ENCODE measurements at regions not wholly inside any gene's neighbourhood (a gene's known extent, or its start where the extent isn't known, plus 50 kb on each side); places are given as distances from the start of the nearest gene placed in this dataset.

DNA sequence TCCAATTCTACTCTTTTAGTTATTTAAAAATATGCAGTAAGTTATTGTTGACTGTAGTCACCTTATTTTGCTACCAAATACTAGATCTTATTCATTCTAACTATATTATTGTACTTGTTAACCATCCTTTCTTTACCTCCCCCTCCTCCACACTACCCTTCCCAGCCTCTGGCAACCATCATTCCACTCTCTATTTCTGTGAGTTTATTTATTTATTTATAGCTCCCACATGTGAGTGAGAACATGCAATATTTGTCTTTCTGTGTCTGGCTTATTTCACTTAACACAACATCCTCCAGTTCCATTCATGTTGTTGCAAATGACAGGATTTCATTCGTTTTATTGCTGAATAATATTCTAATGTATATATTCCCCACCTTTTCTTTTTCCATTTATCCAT is 115.8 kb downstream of the TSEN15 start:
- TF ChIP-seq CTCF (IDR thresholded peaks at IDR 0.05) = no peak
- no peak for DNase-seq
- no peak for ATAC-seq
- Mint-ChIP-seq H3K9me3 (no peaks in the 10 kb centered on the region), H3K4me1 (peaks cover 0 to 11% of the 10 kb centered on the region in 2 donors), H3K36me3 (no peaks in the 10 kb centered on the region), H3K27ac (no peak overlapping the region), H3K27me3 (ENCODE audit: low read depth in 2 of 2) (peaks cover 0 to 15% of the 10 kb centered on the region in 2 donors), H3K4me3 (no peak overlapping the region)
- Histone ChIP-seq H3K4me3 (ENCODE audit: low read length) (no peak overlapping the region), H3K27ac (ENCODE audit: low read length) (no peak overlapping the region), H3K27me3 (ENCODE audit: control insufficient read depth, insufficient read depth, low read length) (no peaks in the 10 kb centered on the region), H3K9me3 (ENCODE audit: control insufficient read depth, insufficient read depth, low read length) (no peaks in the 10 kb centered on the region), H3K36me3 (ENCODE audit: control insufficient read depth, insufficient read depth, low read length) (no peaks in the 10 kb centered on the region), H3K4me1 (ENCODE audit: control insufficient read depth, insufficient read depth, low read length) (no peaks in the 10 kb centered on the region)
- no CpG with 5 or more reads among the region's 1 CpG for WGBS (ENCODE audit: insufficient coverage)
- intact Hi-C loops (cut with micrococcal nuclease) = no loop called here

- no peak for TF ChIP-seq CTCF (IDR thresholded peaks at IDR 0.05)
- intact Hi-C loops (cut with micrococcal nuclease) = no loop called here
- Mint-ChIP-seq H3K9me3 (no peaks in the 10 kb centered on the region), H3K4me3 (no peak overlapping the region), H3K4me1 (peaks cover 0 to 3% of the 10 kb centered on the region in 2 donors), H3K27ac (no peak overlapping the region), H3K27me3 (ENCODE audit: low read depth in 2 of 2) (peaks cover 0 to 20% of the 10 kb centered on the region in 2 donors), H3K36me3 (no peaks in the 10 kb centered on the region)
- Histone ChIP-seq H3K27ac (ENCODE audit: low read length) (no peak overlapping the region), H3K36me3 (ENCODE audit: control insufficient read depth, insufficient read depth, low read length) (no peaks in the 10 kb centered on the region), H3K4me1 (ENCODE audit: control insufficient read depth, insufficient read depth, low read length) (no peaks in the 10 kb centered on the region), H3K4me3 (ENCODE audit: low read length) (no peak overlapping the region), H3K9me3 (ENCODE audit: control insufficient read depth, insufficient read depth, low read length) (no peaks in the 10 kb centered on the region), H3K27me3 (ENCODE audit: control insufficient read depth, insufficient read depth, low read length) (no peaks in the 10 kb centered on the region)
- ATAC-seq = no peak
- no peak for DNase-seq
These were observed 119.2 kb downstream of the TSEN15 start for GRCh38 chr1:184170719-184171118.

GRCh38 chr1:184176058-184176457 is 124.5 kb downstream of the TSEN15 start:
- Mint-ChIP-seq H3K27me3 (ENCODE audit: low read depth in 2 of 2) (peaks cover 0 to 12% of the 10 kb centered on the region in 2 donors), H3K27ac (no peak overlapping the region), H3K4me3 (no peak overlapping the region), H3K9me3 (no peaks in the 10 kb centered on the region), H3K36me3 (no peaks in the 10 kb centered on the region), H3K4me1 (no peaks in the 10 kb centered on the region)
- no peak for TF ChIP-seq CTCF (IDR thresholded peaks at IDR 0.05)
- ATAC-seq (no peak), DNase-seq (no peak)
- Histone ChIP-seq H3K27me3 (ENCODE audit: control insufficient read depth, insufficient read depth, low read length) (no peaks in the 10 kb centered on the region), H3K4me1 (ENCODE audit: control insufficient read depth, insufficient read depth, low read length) (no peaks in the 10 kb centered on the region), H3K36me3 (ENCODE audit: control insufficient read depth, insufficient read depth, low read length) (no peaks in the 10 kb centered on the region), H3K4me3 (ENCODE audit: low read length) (no peak overlapping the region), H3K9me3 (ENCODE audit: control insufficient read depth, insufficient read depth, low read length) (no peaks in the 10 kb centered on the region), H3K27ac (ENCODE audit: low read length) (no peak overlapping the region)
- WGBS (ENCODE audit: insufficient coverage) = 100% methylated on average over 2 of the region's 2 CpGs
- intact Hi-C loops (cut with micrococcal nuclease) = no loop called here

GRCh38 chr1:184181044-184181443 is 129.5 kb downstream of the TSEN15 start:
- no peaks in the 10 kb centered on the region for H3K36me3 ChIP-seq (ENCODE audit: control insufficient read depth, insufficient read depth, low read length)
- no peak for TF ChIP-seq CTCF (IDR thresholded peaks at IDR 0.05)
- DNase-seq (no peak), ATAC-seq (no peak)
- no peak overlapping the region for H3K4me3 ChIP-seq (ENCODE audit: low read length)
- H3K4me1 Mint-ChIP-seq = no peaks in the 10 kb centered on the region
- no peaks in the 10 kb centered on the region for H3K36me3 Mint-ChIP-seq
- intact Hi-C loops (cut with micrococcal nuclease) = no loop called here
- H3K27me3 Mint-ChIP-seq (ENCODE audit: low read depth in 2 of 2) = peaks cover 3 to 9% of the 10 kb centered on the region in 2 donors
- no peak overlapping the region for H3K4me3 Mint-ChIP-seq
- no peaks in the 10 kb centered on the region for H3K9me3 ChIP-seq (ENCODE audit: control insufficient read depth, insufficient read depth, low read length)
- WGBS (ENCODE audit: insufficient coverage) = 93% methylated on average over 2 of the region's 2 CpGs
- no peaks in the 10 kb centered on the region for H3K4me1 ChIP-seq (ENCODE audit: control insufficient read depth, insufficient read depth, low read length)
- no peak overlapping the region for H3K27ac Mint-ChIP-seq
- no peaks in the 10 kb centered on the region for H3K27me3 ChIP-seq (ENCODE audit: control insufficient read depth, insufficient read depth, low read length)
- H3K27ac ChIP-seq (ENCODE audit: low read length) = no peak overlapping the region
- H3K9me3 Mint-ChIP-seq = no peaks in the 10 kb centered on the region

Measured in natural killer cell (primary cell).